Non-pigmented ciliary epithelial cell (primary cell): ENCODE measurements at regions not wholly inside any gene's neighbourhood (a gene's known extent, or its start where the extent isn't known, plus 50 kb on each side); places are given as distances from the start of the nearest gene placed in this dataset.

ENCODE experiments used
- DNase-seq: peaks from one replicate; pipeline ENCODE4 v3.0.0-alpha.2; 2010; ENCODE audit warnings: low read depth

DNA sequence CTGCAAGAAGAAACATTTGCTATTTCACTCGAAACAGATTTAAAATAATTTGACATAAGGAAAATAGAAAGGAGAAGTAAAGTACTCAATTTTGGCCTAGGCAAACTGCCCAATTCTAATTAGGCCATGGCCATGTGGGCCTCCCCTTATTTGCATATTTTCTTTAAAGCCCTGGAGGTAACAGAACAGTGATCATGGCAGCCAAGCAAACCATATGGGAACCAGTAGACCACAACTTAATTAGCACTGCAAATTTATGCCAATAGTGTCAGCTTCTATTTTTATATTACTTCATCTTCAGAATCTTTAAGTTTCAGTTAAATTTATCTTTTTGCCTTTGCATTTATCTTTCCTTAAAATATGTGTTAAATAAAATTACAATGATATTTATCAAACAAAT is 63.3 kb upstream of the THSD7A start:
- no peak for DNase-seq

DNA sequence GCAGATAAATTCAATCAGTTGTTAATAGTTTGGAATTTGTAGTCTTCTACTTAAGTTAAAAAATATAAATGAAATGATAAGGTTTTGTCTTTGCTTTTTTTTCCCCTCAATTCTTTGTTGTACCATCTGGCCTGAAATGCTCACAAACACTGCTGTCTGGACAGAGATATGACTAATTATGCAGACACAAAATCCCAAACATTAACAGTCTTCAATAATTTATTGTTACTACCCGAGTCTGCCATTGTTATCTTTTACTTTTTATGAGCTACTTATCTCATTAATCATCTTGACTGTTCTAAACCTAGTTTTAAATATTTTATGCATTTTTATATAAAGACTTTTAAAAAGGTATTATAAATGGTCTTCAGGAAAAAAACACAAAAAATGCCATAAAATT is 64.7 kb upstream of the THSD7A start:
- no peak for DNase-seq

DNA sequence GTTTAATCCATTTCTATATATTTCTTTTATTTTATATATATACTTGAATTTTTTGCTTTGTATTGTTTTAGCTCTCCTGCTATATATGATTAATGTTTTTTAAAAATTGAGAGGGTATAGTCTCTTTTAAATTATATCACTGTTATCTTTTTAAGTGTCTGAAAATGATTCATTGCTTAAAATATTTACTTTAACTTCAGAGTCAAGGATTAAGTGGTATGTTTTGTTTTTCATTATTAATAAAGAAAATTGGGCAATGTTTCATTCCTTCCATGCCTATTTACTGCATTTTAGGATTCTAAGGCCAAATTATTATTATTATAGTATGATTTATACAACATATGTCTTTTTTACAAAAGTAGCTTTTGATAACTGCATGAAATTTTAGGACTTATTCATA is 67.2 kb upstream of the THSD7A start:
- no peak for DNase-seq

DNA sequence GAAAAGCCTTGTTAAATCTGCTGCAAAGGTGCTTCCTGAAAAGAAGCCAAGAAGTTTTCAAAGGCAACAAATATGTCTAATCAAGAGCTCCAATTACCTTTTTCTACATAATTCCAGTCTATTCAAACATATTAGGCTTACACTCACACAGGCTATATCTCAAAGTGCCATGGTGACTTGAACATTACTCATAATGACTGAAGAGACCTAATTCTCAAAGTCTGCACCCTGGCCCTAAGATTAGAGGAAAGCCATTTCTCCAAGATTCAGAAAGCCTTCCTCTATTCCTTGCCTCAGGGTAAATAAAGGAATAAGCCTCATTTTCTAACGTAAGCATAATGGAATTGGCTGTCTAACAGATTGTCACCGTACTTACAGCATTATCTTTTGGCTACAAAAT is 78.3 kb upstream of the THSD7A start:
- no peak for DNase-seq

DNA sequence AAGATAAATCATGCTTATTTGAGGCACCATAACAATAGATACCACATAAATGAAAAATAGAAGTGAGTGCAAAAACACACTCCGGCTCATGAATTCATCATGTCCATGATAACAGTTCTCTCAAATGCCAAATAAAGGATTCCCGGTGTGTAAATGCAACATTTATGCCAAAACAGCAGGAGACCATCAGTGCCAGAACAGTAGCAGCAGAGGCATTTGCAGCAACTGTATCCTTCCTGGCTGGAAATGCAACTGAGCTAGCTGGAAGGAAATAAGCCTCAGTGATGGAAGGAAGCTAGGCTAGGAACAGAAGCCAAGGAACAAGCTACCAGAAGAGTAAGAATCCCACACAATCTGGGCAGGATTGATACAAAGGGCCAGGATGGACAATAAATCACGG is 79.9 kb upstream of the THSD7A start:
- no peak for DNase-seq

DNA sequence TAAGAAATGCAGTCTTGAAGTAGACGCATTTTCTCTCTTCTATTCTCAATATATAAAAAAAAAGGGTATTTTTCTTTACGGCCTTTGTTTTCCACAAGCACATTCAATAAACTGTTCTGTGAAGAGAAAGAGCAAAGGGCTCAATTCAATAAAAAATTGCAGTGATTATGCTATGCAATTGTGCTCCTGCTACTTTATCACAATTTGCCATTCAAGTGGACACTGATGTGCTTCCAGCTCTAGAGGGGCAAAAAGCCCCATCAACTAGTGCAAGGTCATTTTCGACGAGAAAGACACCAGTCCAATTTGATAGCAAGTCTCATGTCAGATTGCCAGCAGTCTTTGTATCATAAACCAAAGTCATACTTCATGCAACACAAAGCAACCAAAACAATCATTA is 82.6 kb upstream of the THSD7A start:
- DNase-seq: no peak

DNA sequence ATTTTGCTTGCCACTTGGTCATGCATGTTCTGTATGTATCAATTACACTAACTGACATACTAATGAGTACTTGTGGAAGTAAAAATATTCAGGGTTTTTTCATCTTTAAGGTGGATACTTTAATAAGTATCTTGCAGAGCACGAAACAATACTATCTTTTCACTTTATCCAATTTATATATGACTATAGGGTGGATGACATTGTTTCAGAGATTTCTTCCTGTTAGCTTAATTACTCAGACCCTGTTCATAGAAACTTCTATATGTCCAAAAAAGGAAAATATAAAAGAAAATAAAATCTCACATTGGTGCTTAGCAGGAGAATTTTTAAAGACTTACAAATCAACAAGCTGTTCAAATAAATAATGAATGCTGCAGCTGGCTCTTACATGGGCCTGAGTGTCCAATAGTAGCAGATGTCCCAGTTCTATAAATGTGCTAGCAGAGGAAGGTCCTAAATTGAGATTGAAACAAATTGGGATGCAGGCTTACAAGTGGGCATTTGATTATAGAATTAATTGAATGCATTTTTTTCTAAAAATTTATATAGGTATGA is 91.5 kb upstream of the THSD7A start:
- no peak for DNase-seq

DNA sequence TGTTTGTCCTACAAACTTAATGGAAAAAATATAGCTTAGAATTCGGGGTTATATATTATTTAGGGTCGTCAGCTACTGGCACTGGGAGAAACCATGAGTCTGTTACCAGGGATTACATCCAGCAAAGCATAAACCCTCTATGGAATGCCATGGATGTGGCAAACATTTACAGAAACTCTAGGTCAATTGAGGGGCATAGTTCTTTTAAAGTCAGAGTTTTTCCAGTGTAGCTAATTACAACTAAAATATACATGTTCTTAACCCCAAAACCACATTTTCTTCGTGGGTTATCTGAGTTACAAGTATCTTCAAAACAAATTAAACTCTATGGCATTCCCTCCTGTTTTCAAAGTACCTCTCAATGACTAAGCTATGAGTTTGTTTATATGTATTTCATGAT is 99.3 kb upstream of the THSD7A start:
- DNase-seq: no peak

DNA sequence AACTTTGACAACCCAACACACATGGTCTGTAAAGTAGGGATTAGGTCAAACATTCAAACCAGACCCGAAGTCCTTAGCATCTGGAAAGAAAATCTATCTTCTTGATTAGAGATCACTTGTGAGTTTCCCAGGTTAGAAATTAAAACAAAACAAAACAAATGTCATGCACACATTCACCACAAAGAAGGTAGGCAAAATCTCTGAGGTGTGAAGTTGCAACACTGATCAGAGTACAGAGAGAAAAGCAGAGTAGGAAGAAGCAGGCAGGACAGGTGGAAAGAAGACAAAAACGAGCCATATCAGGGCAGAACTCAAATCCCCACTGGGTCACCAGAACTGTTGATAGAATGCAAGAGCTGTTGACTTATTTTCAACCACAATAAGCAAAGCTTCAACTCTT is 102.8 kb upstream of the THSD7A start:
- no peak for DNase-seq

DNA sequence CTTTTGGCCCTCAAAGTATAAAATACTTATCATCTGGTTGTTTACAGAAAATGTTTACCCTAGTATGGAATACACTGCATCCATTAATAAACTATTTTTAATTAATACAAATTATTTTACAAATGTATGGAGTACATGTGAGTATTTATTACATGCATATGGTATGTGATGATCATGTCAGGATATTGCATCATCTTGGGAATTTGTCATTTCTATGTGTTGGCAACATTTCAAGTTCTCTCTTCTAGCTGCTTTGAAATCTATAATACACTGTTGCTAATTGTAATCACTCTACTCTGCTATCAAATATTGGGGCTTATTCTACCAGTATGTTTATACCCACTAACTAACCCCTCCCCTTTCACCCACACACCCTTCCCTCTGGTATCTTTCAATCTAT is 103.9 kb upstream of the THSD7A start:
- no peak for DNase-seq

DNA sequence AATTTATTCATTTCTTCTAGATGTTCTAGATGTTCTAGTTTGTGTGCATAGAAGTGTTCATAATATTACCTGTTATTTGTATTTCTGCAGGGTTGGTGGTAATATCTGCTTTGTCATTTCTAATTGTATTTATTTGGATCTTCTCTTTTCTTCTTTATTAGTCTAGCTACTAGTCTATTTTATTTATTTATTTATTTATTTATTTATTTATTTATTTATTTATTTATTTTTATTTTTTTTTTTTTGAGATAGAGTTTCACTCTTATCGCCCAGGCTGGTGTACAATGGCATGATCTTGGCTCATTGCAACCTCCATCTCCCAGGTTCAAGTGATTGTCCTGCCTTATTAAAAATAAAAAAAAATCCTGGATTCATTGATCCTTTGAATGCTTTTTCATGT is 114.8 kb upstream of the THSD7A start:
- no peak for DNase-seq

DNA sequence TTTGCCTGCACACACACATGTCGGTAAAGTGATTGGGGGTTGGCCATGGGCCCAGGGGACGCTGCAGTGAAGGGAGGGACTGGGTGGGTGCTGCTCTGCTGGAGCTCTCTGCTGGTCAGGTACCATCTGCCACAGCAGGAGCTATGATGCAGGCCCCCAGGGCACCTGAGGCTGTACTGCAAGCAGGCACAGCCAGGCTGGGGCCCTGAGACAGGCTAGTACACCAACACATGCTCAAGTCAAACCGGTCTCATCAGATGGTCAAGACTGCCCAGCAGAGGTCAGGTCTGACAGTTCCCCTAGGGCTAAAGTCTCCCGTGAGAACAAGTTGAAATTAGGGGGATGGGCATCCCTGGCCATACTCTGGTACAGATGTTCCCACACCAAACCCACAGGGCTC is 118.3 kb upstream of the THSD7A start:
- no peak for DNase-seq

DNA sequence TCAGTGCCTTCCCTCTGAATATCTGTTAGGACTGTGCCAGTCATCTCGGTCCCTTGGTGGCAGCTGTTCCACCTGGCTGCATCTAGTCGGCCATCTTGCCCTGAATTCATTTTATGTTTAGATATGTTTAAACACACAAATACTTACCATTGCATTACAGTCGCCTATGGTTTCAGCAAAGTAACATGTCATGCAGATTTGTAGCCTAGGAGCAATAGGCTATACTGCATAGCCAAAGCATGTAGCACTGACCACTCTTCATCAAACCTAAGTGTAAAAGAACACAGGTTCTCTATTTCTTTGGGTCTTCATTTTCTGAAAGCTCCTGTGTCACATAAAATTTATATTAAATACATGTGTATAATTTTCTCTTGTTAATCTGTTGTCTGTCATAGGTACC is 118.9 kb upstream of the THSD7A start:
- DNase-seq: no peak

DNA sequence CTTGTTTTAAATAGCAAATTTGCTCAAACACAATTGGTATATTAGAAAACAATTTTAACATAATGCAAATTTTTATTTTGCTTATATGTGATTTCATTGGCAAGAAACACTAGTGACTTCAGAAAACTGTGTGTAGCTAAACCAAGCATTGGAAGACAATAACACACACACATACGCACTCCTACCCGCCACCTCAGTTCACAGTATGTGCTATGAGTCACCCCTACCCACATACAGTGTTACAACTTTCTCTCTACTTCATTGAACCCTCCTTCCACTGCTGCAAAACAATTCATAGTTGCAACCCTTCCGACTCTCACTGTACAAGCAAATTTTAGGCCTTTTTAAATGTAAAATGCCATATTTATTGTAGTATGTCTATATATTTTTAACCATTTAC is 119.9 kb upstream of the THSD7A start:
- DNase-seq: peak; percentile 11

DNA sequence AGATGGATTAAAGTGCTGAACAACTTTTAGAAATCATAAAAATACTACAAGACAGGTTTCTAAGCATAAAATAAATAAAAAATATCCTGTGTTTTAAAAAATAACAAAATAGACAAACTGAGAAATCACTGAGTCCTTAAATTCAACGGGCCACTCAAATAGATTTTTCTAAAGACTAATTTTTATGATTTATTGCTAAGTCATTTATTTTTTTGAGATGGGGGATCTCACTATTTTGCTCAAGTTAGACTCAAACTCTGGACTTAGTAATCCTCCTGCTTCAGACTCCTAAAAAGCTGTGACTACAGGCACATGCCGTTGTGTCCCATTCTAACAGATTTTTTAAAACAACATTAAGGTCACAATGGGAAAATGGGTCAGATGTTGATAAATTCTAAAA is 121.0 kb upstream of the THSD7A start:
- DNase-seq: no peak

DNA sequence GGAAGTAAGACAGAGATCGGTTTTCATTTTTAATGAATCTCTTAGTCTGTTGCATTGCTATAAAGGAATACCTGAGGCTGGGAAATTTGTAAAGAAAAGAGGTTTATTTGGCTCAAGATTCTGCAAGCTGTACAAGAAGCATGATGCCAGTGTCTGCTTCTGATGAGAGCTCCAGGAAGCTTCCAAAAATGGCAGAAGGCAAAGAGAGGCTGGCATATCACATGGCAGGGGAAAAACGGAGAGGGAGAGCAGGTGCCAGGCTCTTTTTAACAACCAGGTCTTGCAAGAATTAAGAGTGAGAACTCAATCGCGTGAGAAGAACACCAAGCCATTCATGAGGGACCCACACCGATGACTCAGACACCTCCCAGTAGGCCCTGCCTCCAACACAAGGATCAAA is 125.0 kb upstream of the THSD7A start:
- DNase-seq: no peak

DNA sequence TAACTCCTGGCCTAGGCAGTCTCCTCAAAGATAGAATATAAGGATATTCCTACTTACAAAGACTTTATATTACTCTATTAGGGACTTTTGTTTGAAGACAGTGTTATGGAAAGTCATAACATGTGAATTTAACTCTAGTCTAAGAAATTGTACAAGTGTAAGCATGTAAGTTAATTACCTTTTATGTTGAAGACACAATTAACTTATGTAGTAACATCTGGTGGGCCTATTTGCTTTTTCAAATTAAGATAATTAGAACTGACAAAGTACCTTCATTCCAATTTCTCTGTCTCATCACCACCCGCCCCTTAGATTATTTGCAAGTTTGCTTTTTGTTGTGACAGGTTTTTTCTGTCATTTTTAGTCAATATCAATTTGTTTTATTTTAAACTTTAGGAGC is 126.0 kb upstream of the THSD7A start:
- DNase-seq: no peak

DNA sequence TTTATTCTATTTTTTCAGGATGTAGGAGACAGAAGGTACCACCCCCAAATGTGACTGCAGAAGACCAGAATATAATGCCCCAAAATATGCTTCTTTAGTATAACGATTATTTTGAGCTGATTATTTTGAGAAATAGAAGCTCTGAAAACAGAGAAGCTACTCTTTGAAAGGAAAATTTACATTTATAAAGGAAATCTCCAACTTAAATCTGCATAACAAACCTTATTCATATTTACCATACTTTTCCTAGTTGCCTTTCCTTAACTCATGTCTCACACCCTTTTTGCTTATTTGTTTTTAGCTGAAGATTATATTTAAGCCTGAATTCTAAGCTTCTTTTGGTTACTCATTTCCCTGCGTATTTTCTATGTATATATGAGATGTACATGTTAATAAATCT is 127.1 kb upstream of the THSD7A start:
- DNase-seq: no peak

DNA sequence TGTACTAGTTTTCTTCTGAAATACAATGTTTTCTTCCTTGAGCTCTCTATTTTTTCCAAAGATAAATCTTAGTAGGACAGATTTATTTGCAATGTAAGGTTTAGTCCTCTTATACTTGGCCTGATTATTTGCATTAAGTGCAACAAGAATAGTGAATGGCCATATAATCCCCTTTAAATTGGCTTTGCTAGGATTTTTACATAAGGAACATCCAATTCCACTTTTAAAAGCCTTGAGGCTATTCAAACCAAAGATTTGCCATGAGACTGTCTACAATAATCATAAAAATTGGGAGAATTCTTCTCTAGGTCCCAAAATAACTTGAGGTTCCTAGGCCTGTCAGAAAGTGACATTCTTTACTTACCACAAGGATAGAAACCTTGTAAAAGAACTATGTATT is 128.6 kb upstream of the THSD7A start:
- no peak for DNase-seq

DNA sequence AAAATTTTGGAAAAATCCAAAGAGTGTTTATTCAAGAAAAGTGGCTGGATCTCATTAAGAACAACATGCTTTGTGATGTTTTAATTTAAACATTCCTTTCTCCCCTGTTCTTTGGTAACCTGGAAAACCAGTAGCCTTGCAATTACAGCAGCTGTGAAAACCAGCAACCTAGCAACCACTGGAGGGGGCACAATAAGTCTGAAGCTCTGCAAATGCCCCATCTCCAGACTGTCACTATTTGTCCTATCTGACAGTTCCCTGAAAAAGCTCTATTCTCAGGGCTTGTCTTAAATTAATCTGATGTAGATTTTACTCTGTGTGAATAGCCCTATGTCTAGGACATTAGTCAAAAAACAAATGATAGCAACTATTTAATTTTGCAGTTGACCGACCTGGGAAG is 137.6 kb upstream of the THSD7A start:
- DNase-seq: no peak

DNA sequence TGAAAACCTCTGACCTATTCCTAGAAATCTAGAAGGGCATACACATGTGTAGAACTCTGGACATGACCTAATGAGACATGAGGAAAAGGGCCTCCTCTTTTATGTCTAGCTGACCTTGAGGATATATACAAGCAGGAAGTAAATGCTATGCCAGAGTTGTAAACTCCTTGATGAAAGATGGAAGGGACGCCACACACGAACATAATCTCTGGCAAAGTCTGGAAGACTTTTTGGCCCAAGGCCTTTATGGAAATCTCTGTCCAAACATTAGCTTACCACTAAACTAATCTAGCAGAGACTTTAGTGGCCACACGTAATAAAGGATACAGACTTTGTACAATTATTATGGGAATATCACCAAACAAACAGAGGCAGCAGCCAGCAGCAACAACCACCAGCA is 138.1 kb upstream of the THSD7A start:
- DNase-seq: no peak

DNA sequence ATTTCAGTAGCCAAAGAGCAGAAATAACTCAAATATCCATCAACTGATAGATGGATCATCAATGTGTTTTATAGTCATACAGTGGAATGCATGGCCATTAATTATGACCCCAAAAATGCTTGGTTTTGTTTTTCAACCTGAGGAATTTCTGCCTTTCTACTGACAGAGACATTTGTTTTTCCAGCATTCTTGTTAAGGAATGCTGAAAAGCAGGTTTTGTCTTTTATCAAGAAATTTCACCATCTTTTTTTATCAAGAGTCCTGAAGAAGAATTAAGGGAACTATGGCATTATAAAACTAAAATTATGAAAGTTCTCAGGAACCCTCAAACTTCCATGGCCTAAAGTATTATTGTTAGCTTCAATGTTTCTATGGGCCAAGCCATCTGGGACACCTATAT is 153.4 kb upstream of the THSD7A start:
- DNase-seq: no peak

DNA sequence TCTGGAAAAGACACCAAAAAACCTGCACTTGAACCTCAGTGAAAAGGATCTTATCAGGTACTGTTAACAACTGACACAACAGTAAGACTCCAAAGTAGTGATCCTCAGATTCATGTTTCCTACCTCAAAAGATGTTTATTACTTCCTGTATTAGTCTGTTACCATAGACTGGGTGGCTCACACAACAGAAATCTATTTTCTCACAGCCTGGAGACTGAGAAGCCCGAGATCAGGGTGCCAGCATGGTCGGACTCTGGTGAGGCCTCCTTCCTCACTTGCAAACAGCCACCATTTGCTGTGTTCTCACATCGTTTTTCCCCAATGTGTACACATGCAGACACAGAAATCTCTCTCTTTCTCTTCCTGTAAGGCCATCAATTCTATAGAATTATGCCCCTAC is 154.0 kb upstream of the THSD7A start:
- DNase-seq: no peak

DNA sequence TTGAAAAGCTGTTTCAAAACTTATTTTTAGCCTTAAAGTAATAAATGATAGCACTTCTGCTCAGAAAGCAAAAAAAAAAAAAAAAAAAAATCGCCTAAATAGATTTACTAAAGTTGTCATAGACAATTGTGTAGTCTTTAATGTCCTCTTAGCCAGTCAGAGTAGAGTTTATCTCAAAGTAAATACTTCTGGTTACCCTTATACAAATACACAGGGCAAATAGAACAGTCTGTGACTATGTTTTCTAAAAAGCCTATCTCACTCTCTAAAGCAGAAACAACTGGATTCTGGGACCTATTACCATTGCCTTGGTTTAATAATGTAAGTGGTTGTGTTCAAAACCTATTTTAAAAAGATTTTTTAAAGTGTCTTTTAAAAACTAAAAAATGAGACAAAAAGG is 156.2 kb upstream of the THSD7A start:
- DNase-seq: no peak

DNA sequence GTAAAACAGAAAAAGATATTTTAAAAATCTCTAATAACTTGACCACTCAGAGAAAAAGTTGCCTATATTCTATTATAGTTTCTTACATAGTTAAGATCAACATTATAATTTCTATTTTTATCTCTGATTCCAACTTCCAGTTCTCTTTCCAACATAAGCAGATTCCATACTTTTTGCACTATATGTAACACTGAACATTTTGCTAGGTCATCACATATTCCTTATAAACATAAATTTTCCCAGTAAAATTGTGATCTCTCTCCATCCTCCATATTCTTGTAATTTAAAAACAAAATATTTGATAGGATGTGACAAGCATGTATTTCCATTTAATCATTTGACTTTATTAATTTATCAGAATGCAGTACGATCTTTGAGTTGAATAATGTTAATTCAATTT is 170.4 kb upstream of the THSD7A start:
- no peak for DNase-seq
